Spleen (tissue), 7 donors: ENCODE measurements at regions not wholly inside any gene's neighbourhood (a gene's known extent, or its start where the extent isn't known, plus 50 kb on each side); places are given as distances from the start of the nearest gene placed in this dataset.

Source experiments
- CTCF ChIP-seq, 11 experiments: fragments of 200-600 bp in 7 of 11; fragments of 450-650 bp in 4 of 11; sonication (generic) in 4 of 11; IDR thresholded peaks in 8 of 11; conservative IDR thresholded peaks in 3 of 11; 1 replicate in 7 of 11; 2 replicates in 4 of 11; pipeline versions ENCODE4 v1.4.0 to v1.8.0; 2016 to 2021; ENCODE audit warnings: antibody characterized with exemption in 11 of 11, inconsistent platforms in 4 of 11, mild to moderate bottlenecking in 1 of 11
- POLR2A ChIP-seq, 3 donors: fragments of 450-650 bp; IDR thresholded peaks; one replicate each; pipeline ENCODE4 v1.5.1; 2017; ENCODE audit warnings: antibody characterized with exemption in 3 of 3, mild to moderate bottlenecking in 1 of 3
- POLR2AphosphoS5 ChIP-seq, 3 donors: sonication (generic); formaldehyde crosslinking; IDR thresholded peaks; one replicate each; pipeline ENCODE4 v1.5.1; 2017; ENCODE audit warnings: antibody characterized with exemption in 3 of 3
- donor health status: DM: no; HTN: no; CAD: no; lungs with moderate emphysema.
- donor health status: DM: no; HTN: no; CAD: no.
- donor health status: DM: no; HTN: no; CAD: no.

- TF ChIP-seq CTCF (IDR thresholded peaks at IDR 0.05 in 8 of 11, conservative IDR thresholded peaks at IDR 0.05 in 3 of 11) (no peak), POLR2A (IDR thresholded peaks at IDR 0.05) (no peak), POLR2AphosphoS5 (IDR thresholded peaks at IDR 0.05) (no peak)
Observed at GRCh38 chr5:38163636-38164237, 94.6 kb upstream of the EGFLAM start.
